ENCODE measurements at regions not wholly inside any gene's neighbourhood (a gene's known extent, or its start where the extent isn't known, plus 50 kb on each side); places are given as distances from the start of the nearest gene placed in this dataset.

DNA sequence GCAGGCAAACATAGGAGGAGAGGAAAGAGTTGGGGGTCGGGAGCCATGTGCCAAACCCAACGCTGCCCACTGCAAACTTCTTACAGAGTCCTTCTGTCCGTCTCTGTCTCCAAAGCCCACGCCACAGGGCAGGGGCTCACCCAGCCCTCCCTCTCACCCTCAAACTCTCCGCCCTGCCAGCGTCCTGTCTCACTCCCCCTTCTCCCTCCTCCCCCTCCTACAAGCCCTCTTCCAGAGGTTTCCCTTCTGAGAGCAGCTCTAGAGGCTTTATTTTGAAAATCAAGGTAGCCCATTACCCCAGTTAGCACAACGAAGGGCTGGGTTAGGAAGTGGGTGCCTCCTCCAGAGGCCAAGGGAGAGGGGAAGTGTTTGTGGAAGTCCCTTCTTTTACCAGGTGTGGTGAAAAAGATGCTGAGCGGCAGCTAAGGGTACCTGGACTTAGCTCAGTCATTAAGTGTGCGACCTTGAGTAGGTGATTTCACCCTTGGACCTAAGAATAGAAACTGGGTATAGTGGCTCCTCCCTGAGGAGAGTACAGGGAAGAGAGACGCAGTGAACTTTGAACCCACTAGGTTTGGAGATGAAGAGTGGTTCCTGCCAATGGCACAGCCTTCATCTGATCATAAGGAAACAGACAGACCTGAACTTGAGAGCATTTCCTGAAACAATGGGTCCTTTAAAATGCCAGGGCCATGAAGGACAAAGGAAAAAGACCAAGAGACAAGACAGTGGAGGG, 123.8 kb downstream of the BANF2 start:
- TF ChIP-seq ZC3H10 (CRISPR knock-in tag; IDR thresholded peaks at IDR 0.05), result no peak
- no peak for TF ChIP-seq ZNF565 (CRISPR knock-in tag; conservative IDR thresholded peaks at IDR 0.05; ENCODE audit: low read depth)
- TF ChIP-seq, protein P1, sequence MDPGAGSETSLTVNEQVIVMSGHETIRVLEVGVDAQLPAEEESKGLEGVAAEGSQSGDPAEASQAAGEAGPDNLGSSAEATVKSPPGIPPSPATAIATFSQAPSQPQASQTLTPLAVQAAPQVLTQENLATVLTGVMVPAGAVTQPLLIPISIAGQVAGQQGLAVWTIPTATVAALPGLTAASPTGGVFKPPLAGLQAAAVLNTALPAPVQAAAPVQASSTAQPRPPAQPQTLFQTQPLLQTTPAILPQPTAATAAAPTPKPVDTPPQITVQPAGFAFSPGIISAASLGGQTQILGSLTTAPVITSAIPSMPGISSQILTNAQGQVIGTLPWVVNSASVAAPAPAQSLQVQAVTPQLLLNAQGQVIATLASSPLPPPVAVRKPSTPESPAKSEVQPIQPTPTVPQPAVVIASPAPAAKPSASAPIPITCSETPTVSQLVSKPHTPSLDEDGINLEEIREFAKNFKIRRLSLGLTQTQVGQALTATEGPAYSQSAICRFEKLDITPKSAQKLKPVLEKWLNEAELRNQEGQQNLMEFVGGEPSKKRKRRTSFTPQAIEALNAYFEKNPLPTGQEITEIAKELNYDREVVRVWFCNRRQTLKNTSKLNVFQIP (CRISPR knock-in tag; IDR thresholded peaks at IDR 0.05; ENCODE audit: borderline replicate concordance, low read depth), result no peak
- TF ChIP-seq, protein P2, sequence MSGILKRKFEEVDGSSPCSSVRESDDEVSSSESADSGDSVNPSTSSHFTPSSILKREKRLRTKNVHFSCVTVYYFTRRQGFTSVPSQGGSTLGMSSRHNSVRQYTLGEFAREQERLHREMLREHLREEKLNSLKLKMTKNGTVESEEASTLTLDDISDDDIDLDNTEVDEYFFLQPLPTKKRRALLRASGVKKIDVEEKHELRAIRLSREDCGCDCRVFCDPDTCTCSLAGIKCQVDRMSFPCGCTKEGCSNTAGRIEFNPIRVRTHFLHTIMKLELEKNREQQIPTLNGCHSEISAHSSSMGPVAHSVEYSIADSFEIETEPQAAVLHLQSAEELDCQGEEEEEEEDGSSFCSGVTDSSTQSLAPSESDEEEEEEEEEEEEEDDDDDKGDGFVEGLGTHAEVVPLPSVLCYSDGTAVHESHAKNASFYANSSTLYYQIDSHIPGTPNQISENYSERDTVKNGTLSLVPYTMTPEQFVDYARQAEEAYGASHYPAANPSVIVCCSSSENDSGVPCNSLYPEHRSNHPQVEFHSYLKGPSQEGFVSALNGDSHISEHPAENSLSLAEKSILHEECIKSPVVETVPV (CRISPR knock-in tag; IDR thresholded peaks at IDR 0.05), result no peak
- TF ChIP-seq GLIS3 (CRISPR knock-in tag; IDR thresholded peaks at IDR 0.05), result no peak
- TF ChIP-seq, protein P3, sequence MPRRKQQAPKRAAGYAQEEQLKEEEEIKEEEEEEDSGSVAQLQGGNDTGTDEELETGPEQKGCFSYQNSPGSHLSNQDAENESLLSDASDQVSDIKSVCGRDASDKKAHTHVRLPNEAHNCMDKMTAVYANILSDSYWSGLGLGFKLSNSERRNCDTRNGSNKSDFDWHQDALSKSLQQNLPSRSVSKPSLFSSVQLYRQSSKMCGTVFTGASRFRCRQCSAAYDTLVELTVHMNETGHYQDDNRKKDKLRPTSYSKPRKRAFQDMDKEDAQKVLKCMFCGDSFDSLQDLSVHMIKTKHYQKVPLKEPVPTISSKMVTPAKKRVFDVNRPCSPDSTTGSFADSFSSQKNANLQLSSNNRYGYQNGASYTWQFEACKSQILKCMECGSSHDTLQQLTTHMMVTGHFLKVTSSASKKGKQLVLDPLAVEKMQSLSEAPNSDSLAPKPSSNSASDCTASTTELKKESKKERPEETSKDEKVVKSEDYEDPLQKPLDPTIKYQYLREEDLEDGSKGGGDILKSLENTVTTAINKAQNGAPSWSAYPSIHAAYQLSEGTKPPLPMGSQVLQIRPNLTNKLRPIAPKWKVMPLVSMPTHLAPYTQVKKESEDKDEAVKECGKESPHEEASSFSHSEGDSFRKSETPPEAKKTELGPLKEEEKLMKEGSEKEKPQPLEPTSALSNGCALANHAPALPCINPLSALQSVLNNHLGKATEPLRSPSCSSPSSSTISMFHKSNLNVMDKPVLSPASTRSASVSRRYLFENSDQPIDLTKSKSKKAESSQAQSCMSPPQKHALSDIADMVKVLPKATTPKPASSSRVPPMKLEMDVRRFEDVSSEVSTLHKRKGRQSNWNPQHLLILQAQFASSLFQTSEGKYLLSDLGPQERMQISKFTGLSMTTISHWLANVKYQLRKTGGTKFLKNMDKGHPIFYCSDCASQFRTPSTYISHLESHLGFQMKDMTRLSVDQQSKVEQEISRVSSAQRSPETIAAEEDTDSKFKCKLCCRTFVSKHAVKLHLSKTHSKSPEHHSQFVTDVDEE (CRISPR knock-in tag; IDR thresholded peaks at IDR 0.05), result no peak
- TF ChIP-seq, protein P4, sequence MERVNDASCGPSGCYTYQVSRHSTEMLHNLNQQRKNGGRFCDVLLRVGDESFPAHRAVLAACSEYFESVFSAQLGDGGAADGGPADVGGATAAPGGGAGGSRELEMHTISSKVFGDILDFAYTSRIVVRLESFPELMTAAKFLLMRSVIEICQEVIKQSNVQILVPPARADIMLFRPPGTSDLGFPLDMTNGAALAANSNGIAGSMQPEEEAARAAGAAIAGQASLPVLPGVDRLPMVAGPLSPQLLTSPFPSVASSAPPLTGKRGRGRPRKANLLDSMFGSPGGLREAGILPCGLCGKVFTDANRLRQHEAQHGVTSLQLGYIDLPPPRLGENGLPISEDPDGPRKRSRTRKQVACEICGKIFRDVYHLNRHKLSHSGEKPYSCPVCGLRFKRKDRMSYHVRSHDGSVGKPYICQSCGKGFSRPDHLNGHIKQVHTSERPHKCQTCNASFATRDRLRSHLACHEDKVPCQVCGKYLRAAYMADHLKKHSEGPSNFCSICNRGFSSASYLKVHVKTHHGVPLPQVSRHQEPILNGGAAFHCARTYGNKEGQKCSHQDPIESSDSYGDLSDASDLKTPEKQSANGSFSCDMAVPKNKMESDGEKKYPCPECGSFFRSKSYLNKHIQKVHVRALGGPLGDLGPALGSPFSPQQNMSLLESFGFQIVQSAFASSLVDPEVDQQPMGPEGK (CRISPR knock-in tag; IDR thresholded peaks at IDR 0.05; ENCODE audit: borderline replicate concordance), result no peak
- no peak for TF ChIP-seq ESRRG (CRISPR knock-in tag; IDR thresholded peaks at IDR 0.05)
- no peak for TF ChIP-seq ISL1 (CRISPR knock-in tag; IDR thresholded peaks at IDR 0.05)
- TF ChIP-seq, protein P5, sequence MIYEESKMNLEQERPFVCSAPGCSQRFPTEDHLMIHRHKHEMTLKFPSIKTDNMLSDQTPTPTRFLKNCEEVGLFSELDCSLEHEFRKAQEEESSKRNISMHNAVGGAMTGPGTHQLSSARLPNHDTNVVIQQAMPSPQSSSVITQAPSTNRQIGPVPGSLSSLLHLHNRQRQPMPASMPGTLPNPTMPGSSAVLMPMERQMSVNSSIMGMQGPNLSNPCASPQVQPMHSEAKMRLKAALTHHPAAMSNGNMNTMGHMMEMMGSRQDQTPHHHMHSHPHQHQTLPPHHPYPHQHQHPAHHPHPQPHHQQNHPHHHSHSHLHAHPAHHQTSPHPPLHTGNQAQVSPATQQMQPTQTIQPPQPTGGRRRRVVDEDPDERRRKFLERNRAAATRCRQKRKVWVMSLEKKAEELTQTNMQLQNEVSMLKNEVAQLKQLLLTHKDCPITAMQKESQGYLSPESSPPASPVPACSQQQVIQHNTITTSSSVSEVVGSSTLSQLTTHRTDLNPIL (CRISPR knock-in tag; IDR thresholded peaks at IDR 0.05; ENCODE audit: low read depth), result no peak

Data from SK-N-SH treated with all-trans-retinoic acid at 6 μM for 48 hours (cell line).